Liver (tissue), 8 donors: ENCODE measurements at regions not wholly inside any gene's neighbourhood (a gene's known extent, or its start where the extent isn't known, plus 50 kb on each side); places are given as distances from the start of the nearest gene placed in this dataset.

ENCODE experiments used
- DNase-seq: peaks from one replicate; pipeline ENCODE4 v3.0.0-alpha.2; 2017; ENCODE audit warnings: low spot score
- H3K27ac ChIP-seq, 2 donors: one replicate each; pipeline ENCODE4 v1.7.0; 2013; ENCODE audit warnings: inconsistent platforms in 2 of 2, low read length in 2 of 2, control low read depth in 1 of 2, low read depth in 1 of 2, mild to moderate bottlenecking in 1 of 2
- H3K27me3 ChIP-seq, 4 donors: one replicate each; pipeline versions ENCODE4 v1.6.1 to v1.7.0; 2013; ENCODE audit warnings: low read length in 3 of 4, inconsistent platforms in 1 of 4, mild to moderate bottlenecking in 1 of 4, moderate library complexity in 1 of 4; ENCODE audit not compliant: control insufficient read depth in 4 of 4, insufficient read depth in 4 of 4
- H3K36me3 ChIP-seq, 4 donors: one replicate each; pipeline versions ENCODE4 v1.6.1 to v1.7.0; 2013; ENCODE audit warnings: low read length in 3 of 4, mild to moderate bottlenecking in 3 of 4, low read depth in 1 of 4, moderate library complexity in 1 of 4; ENCODE audit not compliant: control insufficient read depth in 4 of 4, insufficient read depth in 3 of 4
- H3K4me1 ChIP-seq, 4 donors: one replicate each; pipeline versions ENCODE4 v1.6.1 to v1.7.0; 2013; ENCODE audit warnings: low read length in 3 of 4, mild to moderate bottlenecking in 3 of 4, moderate library complexity in 1 of 4; ENCODE audit not compliant: control insufficient read depth in 4 of 4, insufficient read depth in 4 of 4
- H3K4me3 ChIP-seq, 3 donors: one replicate each; pipeline versions ENCODE4 v1.6.1 to v1.7.0; 2013; ENCODE audit warnings: low read length in 3 of 3, control low read depth in 1 of 3, low read depth in 1 of 3, mild to moderate bottlenecking in 1 of 3
- H3K9ac ChIP-seq, 2 donors: one replicate each; pipeline ENCODE4 v1.7.0; 2013; ENCODE audit warnings: low read length in 2 of 2, mild to moderate bottlenecking in 2 of 2, moderate library complexity in 2 of 2, control low read depth in 1 of 2, low read depth in 1 of 2
- H3K9me3 ChIP-seq, 4 donors: one replicate each; pipeline versions ENCODE4 v1.6.1 to v1.7.0; 2013; ENCODE audit warnings: low read length in 3 of 4; ENCODE audit not compliant: control insufficient read depth in 4 of 4
- EGR1 ChIP-seq, 2 donors: IDR thresholded peaks; 2 replicates each; pipeline ENCODE4 v1.6.1; 2016 to 2018; ENCODE audit warnings: antibody characterized with exemption in 2 of 2, low read depth in 2 of 2
- FOXA1 ChIP-seq: IDR thresholded peaks from 2 replicates; pipeline ENCODE4 v1.6.1; 2016; ENCODE audit warnings: antibody characterized with exemption
- FOXA2 ChIP-seq: IDR thresholded peaks from 2 replicates; pipeline ENCODE4 v1.6.1; 2016; ENCODE audit warnings: antibody characterized with exemption
- GABPA ChIP-seq, 2 donors: IDR thresholded peaks in 1 of 2; conservative IDR thresholded peaks in 1 of 2; 2 replicates each; pipeline ENCODE4 v1.6.1; 2016; ENCODE audit warnings: antibody characterized with exemption in 2 of 2, mild to moderate bottlenecking in 1 of 2, moderate library complexity in 1 of 2
- HNF4A ChIP-seq, 2 donors: conservative IDR thresholded peaks; 2 replicates each; pipeline ENCODE4 v1.6.1; 2016; ENCODE audit warnings: antibody characterized with exemption in 2 of 2, mild to moderate bottlenecking in 2 of 2
- HNF4G ChIP-seq: IDR thresholded peaks from 2 replicates; pipeline ENCODE4 v1.6.1; 2016; ENCODE audit warnings: antibody characterized with exemption
- RAD21 ChIP-seq, 2 donors: IDR thresholded peaks; 2 replicates each; pipeline ENCODE4 v1.6.1; 2016; ENCODE audit warnings: antibody characterized with exemption in 2 of 2, mild to moderate bottlenecking in 2 of 2
- RXRA ChIP-seq, 2 donors: IDR thresholded peaks; 2 replicates each; pipeline ENCODE4 v1.6.1; 2017 to 2018; ENCODE audit warnings: antibody characterized with exemption in 2 of 2, mild to moderate bottlenecking in 1 of 2
- SP1 ChIP-seq: IDR thresholded peaks from 2 replicates; pipeline ENCODE4 v1.6.1; 2018; ENCODE audit warnings: antibody characterized with exemption, mild to moderate bottlenecking
- TAF1 ChIP-seq: conservative IDR thresholded peaks from 2 replicates; pipeline ENCODE4 v1.6.1; 2016; ENCODE audit warnings: antibody characterized with exemption, mild to moderate bottlenecking
- YY1 ChIP-seq: IDR thresholded peaks from 2 replicates; pipeline ENCODE4 v1.6.1; 2016; ENCODE audit warnings: antibody characterized with exemption, mild to moderate bottlenecking
- WGBS: extraction: QIAGEN DNeasy Blood & Tissue Kit; methylation state at CpG from one replicate; pipeline ENCODE4 v1.1.7; 2013; 5-methylcytosine and 5-hydroxymethylcytosine counted together
- TF ChIP-seq, protein P1 (sequence below): IDR thresholded peaks from 2 replicates; pipeline ENCODE4 v1.6.1; 2016; ENCODE audit warnings: antibody characterized with exemption
- TF ChIP-seq, protein P2 (sequence below): IDR thresholded peaks from 2 replicates; pipeline ENCODE4 v1.6.1; 2016; ENCODE audit warnings: antibody characterized with exemption
- TF ChIP-seq, protein P3 (sequence below): fragments of 150-350 bp; IDR thresholded peaks from 2 replicates; pipeline ENCODE4 v1.5.1; 2017; ENCODE audit warnings: improper control_type of control experiment, low read depth, low read length; ENCODE audit not compliant: missing input control
- TF ChIP-seq, protein P4 (sequence below): IDR thresholded peaks from 2 replicates; pipeline ENCODE4 v1.6.1; 2016; ENCODE audit warnings: antibody characterized with exemption
- TF ChIP-seq, protein P5 (sequence below): IDR thresholded peaks from 2 replicates; pipeline ENCODE4 v1.6.1; 2016; ENCODE audit warnings: antibody characterized with exemption, mild to moderate bottlenecking
- donor health status: healthy.
- donor health status: healthy.
- donor health status: healthy.
- donor health status: healthy.
- donor health status: healthy.

DNA sequence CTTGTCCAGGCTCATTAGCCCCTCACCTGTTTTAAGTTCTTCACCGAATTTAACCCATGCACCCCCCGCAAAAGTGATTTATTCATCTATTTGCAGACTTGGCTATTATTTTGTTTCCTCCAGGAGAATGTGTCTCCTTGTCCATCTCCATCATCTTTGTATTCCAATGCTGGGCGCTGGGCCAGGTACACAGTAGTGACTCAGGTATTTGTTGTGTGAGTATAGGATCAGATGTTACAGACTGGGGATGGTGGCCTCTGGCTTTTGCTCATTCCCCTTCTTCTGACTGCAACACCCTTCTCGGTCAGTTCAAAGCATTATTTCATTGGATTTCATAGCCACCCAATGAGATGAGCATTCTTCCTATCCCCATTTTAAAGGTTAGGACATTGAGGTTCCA lies 408.2 kb downstream of the MN1 start:
- no peak for TF ChIP-seq YY1
- TF ChIP-seq RXRA (IDR thresholded peaks at IDR 0.05), result no peak
- no peak for TF ChIP-seq TAF1
- no peak for TF ChIP-seq RAD21 (IDR thresholded peaks at IDR 0.05)
- TF ChIP-seq, protein P1, sequence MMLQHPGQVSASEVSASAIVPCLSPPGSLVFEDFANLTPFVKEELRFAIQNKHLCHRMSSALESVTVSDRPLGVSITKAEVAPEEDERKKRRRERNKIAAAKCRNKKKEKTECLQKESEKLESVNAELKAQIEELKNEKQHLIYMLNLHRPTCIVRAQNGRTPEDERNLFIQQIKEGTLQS, result no peak
- no peak for TF ChIP-seq GABPA (IDR thresholded peaks at IDR 0.05 in 1 of 2, conservative IDR thresholded peaks at IDR 0.05 in 1 of 2)
- no peak for TF ChIP-seq SP1
- H3K27ac ChIP-seq, result no peak overlapping the region
- H3K36me3 ChIP-seq, result no peaks in the 10 kb centered on the region
- no peaks in the 10 kb centered on the region for H3K4me1 ChIP-seq
- no peak overlapping the region for H3K4me3 ChIP-seq
- H3K9ac ChIP-seq, result no peak overlapping the region
- 86% methylated on average over 4 of the region's 4 CpGs for WGBS
- DNase-seq, result no peak
- no peaks in the 10 kb centered on the region for H3K9me3 ChIP-seq
- no peaks in the 10 kb centered on the region for H3K27me3 ChIP-seq

DNA sequence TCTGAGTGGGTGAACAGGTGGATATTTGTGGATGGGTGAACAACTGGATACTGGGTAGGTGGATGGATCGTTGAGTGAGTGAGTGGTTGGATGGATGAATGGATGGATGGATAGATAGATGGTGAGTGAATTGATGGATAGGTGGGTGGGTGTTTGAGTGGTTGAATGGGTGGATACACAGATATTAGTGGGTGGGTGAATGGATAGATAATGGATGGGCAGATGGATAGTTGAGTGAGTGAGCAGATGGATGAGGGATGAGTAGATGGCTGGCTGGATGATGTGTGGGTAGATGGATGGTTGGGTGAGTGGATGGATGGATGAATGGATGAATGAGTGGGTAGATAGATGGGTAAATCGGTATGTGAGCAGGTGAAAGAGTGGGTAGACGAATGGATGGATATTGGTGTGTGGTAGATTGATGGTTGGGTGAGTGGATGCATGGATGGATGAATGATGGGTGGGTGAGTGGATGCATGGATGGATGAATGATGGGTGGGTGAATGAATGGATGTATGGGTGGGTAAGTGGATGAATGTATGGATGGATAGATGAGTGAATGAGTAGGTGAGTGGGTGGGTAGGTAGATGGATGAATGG lies 406.7 kb downstream of the MN1 start:
- no peak overlapping the region for H3K27ac ChIP-seq
- TF ChIP-seq FOXA1 (no peak), FOXA2 (no peak), RXRA (IDR thresholded peaks at IDR 0.05) (no peak), GABPA (IDR thresholded peaks at IDR 0.05 in 1 of 2, conservative IDR thresholded peaks at IDR 0.05 in 1 of 2) (no peak), SP1 (no peak)
- TF ChIP-seq, protein P2, sequence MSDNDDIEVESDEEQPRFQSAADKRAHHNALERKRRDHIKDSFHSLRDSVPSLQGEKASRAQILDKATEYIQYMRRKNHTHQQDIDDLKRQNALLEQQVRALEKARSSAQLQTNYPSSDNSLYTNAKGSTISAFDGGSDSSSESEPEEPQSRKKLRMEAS, result no peak
- no peak overlapping the region for H3K4me3 ChIP-seq
- WGBS, result 78% methylated on average over 3 of the region's 3 CpGs
- H3K9ac ChIP-seq, result no peak overlapping the region
- H3K36me3 ChIP-seq, result no peaks in the 10 kb centered on the region
- no peaks in the 10 kb centered on the region for H3K4me1 ChIP-seq
- H3K27me3 ChIP-seq, result no peaks in the 10 kb centered on the region
- no peak for DNase-seq
- no peaks in the 10 kb centered on the region for H3K9me3 ChIP-seq

DNA sequence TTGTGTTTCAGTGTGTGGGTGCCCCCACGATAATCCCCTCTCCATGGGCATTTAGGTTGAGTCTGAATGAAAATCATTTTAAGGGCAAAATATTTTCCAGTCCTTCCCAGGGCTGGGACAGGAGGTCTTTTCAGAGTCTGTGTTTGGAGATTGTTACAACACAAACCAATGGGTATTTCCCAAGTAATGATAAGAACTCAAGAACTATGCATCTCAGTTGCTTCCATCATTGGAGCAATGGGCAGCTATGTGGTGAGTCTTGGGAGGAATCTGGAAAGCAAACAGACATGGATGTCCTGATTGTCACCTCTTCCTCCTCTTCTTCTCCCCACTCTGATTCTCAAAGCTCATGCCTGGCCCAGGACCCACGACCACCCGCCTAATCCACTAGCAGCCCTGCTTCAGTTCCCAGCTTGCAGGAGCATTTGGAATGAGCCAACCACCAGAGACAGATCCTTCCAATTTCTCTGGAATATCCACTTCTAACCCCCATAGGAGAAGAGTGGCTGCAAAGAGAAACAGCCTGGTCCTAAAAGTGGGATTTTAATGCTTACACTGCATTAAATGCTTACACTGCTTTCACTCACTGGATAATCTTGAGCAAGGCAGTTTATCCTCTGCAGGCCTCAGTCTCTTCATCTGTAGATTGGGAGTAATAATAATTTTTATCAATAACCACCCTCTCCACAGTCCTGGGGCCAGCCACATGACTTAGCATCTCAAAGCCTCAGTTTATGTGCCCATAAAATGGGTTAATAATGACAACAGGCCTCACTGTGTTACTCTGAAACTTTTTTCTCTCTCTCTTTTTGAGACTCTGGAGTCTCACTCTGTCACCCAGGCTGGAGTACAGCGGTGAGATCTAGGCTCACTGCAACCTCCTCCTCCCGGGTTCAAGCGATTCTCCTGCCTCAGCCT lies 404.3 kb downstream of the MN1 start:
- Histone ChIP-seq H3K4me3 (no peak overlapping the region), H3K9ac (no peak overlapping the region), H3K27me3 (no peaks in the 10 kb centered on the region), H3K9me3 (peaks cover 0 to 4% (median 0%) of the 10 kb centered on the region in 4 donors), H3K36me3 (no peaks in the 10 kb centered on the region), H3K4me1 (no peaks in the 10 kb centered on the region), H3K27ac (no peak overlapping the region)
- WGBS, result 81% methylated on average over 6 of the region's 6 CpGs
- DNase-seq, result no peak
- TF ChIP-seq FOXA2 (no peak), RXRA (IDR thresholded peaks at IDR 0.05) (no peak), YY1 (no peak), RAD21 (IDR thresholded peaks at IDR 0.05) (no peak), HNF4A (conservative IDR thresholded peaks at IDR 0.05) (no peak), GABPA (IDR thresholded peaks at IDR 0.05 in 1 of 2, conservative IDR thresholded peaks at IDR 0.05 in 1 of 2) (no peak), FOXA1 (no peak), SP1 (no peak), EGR1 (IDR thresholded peaks at IDR 0.05; ENCODE audit: low read depth in 2 of 2) (no peak), TAF1 (no peak), HNF4G (no peak)
- TF ChIP-seq, protein P3, sequence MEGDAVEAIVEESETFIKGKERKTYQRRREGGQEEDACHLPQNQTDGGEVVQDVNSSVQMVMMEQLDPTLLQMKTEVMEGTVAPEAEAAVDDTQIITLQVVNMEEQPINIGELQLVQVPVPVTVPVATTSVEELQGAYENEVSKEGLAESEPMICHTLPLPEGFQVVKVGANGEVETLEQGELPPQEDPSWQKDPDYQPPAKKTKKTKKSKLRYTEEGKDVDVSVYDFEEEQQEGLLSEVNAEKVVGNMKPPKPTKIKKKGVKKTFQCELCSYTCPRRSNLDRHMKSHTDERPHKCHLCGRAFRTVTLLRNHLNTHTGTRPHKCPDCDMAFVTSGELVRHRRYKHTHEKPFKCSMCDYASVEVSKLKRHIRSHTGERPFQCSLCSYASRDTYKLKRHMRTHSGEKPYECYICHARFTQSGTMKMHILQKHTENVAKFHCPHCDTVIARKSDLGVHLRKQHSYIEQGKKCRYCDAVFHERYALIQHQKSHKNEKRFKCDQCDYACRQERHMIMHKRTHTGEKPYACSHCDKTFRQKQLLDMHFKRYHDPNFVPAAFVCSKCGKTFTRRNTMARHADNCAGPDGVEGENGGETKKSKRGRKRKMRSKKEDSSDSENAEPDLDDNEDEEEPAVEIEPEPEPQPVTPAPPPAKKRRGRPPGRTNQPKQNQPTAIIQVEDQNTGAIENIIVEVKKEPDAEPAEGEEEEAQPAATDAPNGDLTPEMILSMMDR, result no peak
- TF ChIP-seq, protein P4, sequence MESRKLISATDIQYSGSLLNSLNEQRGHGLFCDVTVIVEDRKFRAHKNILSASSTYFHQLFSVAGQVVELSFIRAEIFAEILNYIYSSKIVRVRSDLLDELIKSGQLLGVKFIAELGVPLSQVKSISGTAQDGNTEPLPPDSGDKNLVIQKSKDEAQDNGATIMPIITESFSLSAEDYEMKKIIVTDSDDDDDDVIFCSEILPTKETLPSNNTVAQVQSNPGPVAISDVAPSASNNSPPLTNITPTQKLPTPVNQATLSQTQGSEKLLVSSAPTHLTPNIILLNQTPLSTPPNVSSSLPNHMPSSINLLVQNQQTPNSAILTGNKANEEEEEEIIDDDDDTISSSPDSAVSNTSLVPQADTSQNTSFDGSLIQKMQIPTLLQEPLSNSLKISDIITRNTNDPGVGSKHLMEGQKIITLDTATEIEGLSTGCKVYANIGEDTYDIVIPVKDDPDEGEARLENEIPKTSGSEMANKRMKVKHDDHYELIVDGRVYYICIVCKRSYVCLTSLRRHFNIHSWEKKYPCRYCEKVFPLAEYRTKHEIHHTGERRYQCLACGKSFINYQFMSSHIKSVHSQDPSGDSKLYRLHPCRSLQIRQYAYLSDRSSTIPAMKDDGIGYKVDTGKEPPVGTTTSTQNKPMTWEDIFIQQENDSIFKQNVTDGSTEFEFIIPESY, result no peak
- TF ChIP-seq, protein P1, result no peak
- TF ChIP-seq, protein P5, sequence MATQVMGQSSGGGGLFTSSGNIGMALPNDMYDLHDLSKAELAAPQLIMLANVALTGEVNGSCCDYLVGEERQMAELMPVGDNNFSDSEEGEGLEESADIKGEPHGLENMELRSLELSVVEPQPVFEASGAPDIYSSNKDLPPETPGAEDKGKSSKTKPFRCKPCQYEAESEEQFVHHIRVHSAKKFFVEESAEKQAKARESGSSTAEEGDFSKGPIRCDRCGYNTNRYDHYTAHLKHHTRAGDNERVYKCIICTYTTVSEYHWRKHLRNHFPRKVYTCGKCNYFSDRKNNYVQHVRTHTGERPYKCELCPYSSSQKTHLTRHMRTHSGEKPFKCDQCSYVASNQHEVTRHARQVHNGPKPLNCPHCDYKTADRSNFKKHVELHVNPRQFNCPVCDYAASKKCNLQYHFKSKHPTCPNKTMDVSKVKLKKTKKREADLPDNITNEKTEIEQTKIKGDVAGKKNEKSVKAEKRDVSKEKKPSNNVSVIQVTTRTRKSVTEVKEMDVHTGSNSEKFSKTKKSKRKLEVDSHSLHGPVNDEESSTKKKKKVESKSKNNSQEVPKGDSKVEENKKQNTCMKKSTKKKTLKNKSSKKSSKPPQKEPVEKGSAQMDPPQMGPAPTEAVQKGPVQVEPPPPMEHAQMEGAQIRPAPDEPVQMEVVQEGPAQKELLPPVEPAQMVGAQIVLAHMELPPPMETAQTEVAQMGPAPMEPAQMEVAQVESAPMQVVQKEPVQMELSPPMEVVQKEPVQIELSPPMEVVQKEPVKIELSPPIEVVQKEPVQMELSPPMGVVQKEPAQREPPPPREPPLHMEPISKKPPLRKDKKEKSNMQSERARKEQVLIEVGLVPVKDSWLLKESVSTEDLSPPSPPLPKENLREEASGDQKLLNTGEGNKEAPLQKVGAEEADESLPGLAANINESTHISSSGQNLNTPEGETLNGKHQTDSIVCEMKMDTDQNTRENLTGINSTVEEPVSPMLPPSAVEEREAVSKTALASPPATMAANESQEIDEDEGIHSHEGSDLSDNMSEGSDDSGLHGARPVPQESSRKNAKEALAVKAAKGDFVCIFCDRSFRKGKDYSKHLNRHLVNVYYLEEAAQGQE, result no peak
- TF ChIP-seq, protein P2, result no peak
